B cell (primary cell): ENCODE measurements at regions not wholly inside any gene's neighbourhood (a gene's known extent, or its start where the extent isn't known, plus 50 kb on each side); places are given as distances from the start of the nearest gene placed in this dataset.
A peak's percentile ranks its signal among the peaks of the same experiment; 100 is the strongest.

Source experiments
- ATAC-seq: fragments of 200-7000 bp; cut with Tn5 transposase; one replicate; pipeline ENCODE4 v1.10.0; 2021; ENCODE audit warnings: low read depth, mild to moderate bottlenecking, moderate number of reproducible peaks, moderate library complexity
- CTCF ChIA-PET: fragments of 350-600 bp; sonication (Branson Sonifier 250); formaldehyde crosslinking; loops from one replicate; lab custom pipeline; 2021; ENCODE audit warnings: antibody characterized with exemption, inconsistent platforms; lab: Charles Lee
- POLR2A ChIA-PET: fragments of 350-600 bp; sonication (Branson Sonifier 250); formaldehyde crosslinking; loops from one replicate; lab custom pipeline; 2021; ENCODE audit warnings: antibody characterized with exemption; lab: Charles Lee
- DNase-seq: peaks from one replicate; pipeline ENCODE4 v3.0.0; 2013
- H2AFZ ChIP-seq: 2 replicates; pipeline ENCODE4 v1.6.1; 2012; ENCODE audit warnings: mild to moderate bottlenecking, low read depth, low read length; ENCODE audit not compliant: insufficient read depth, poor library complexity, severe bottlenecking
- H3K27ac ChIP-seq, 2 donors: 1 replicate in 1 of 2; 2 replicates in 1 of 2; pipeline ENCODE4 v1.5.1; 2012 to 2013; ENCODE audit warnings: low read length in 2 of 2, mild to moderate bottlenecking in 2 of 2, moderate library complexity in 1 of 2
- H3K27me3 ChIP-seq, 4 experiments: fragments of 200-600 bp in 1 of 4; sonication (generic) in 1 of 4; replicated peaks in 1 of 4; 1 replicate in 2 of 4; 2 replicates in 2 of 4; pipeline versions ENCODE4 v1.6.1 to v1.7.0; 2013 to 2016; ENCODE audit warnings: low read length in 3 of 4, mild to moderate bottlenecking in 2 of 4, mixed read lengths in 1 of 4, moderate library complexity in 1 of 4; ENCODE audit not compliant: insufficient read depth in 4 of 4, control insufficient read depth in 3 of 4; ENCODE audit errors: control extremely low read depth in 1 of 4
- H3K36me3 ChIP-seq, 2 experiments: replicated peaks in 1 of 2; 1 replicate in 1 of 2; 2 replicates in 1 of 2; pipeline versions ENCODE4 v1.6.1 to v1.7.1; 2013; ENCODE audit warnings: low read length in 1 of 2; ENCODE audit not compliant: insufficient read depth in 2 of 2, control insufficient read depth in 1 of 2; ENCODE audit errors: control extremely low read depth in 1 of 2, extremely low read depth in 1 of 2
- H3K4me1 ChIP-seq, 2 donors: fragments of 200-600 bp in 1 of 2; sonication (generic) in 1 of 2; 1 replicate in 1 of 2; 2 replicates in 1 of 2; pipeline versions ENCODE4 v1.5.1 to v1.6.1; 2013 to 2017; ENCODE audit warnings: low read length in 2 of 2; ENCODE audit not compliant: control insufficient read depth in 2 of 2, insufficient read depth in 2 of 2
- H3K4me2 ChIP-seq: replicated peaks from 2 replicates; pipeline ENCODE3; 2012; ENCODE audit warnings: mild to moderate bottlenecking, low read depth, low read length; ENCODE audit not compliant: poor library complexity, severe bottlenecking
- H3K4me3 ChIP-seq, 5 experiments: fragments of 200-600 bp in 1 of 5; sonication (generic) in 1 of 5; 1 replicate in 3 of 5; 2 replicates in 2 of 5; pipeline versions ENCODE4 v1.5.1 to v1.7.0; 2011 to 2016; ENCODE audit warnings: low read length in 4 of 5, mild to moderate bottlenecking in 4 of 5, low read depth in 2 of 5, control low read depth in 1 of 5, moderate library complexity in 1 of 5; ENCODE audit not compliant: insufficient read depth in 1 of 5; ENCODE audit errors: control extremely low read depth in 1 of 5, extremely low read depth in 1 of 5
- H3K79me2 ChIP-seq: fragments of 200-600 bp; sonication (generic); one replicate; pipeline ENCODE4 v1.6.0; 2016; ENCODE audit warnings: low read length; ENCODE audit not compliant: control insufficient read depth, insufficient read depth
- H3K9ac ChIP-seq: fragments of 200-600 bp; sonication (generic); 2 replicates; pipeline ENCODE4 v1.6.1; 2017; ENCODE audit warnings: mild to moderate bottlenecking, low read length, moderate library complexity
- H3K9me3 ChIP-seq, 3 donors: one replicate each; pipeline versions ENCODE4 v1.6.1 to v1.7.1; 2013; ENCODE audit warnings: low read length in 2 of 3; ENCODE audit not compliant: control insufficient read depth in 2 of 3, insufficient read depth in 1 of 3; ENCODE audit errors: control extremely low read depth in 1 of 3
- H4K20me1 ChIP-seq: 2 replicates; pipeline ENCODE4 v1.6.0; 2012; ENCODE audit warnings: mild to moderate bottlenecking, low read length; ENCODE audit not compliant: insufficient read depth, control insufficient read depth, poor library complexity, severe bottlenecking
- H3K27ac Mint-ChIP-seq: one replicate; pipeline ENCODE4 v1.8.0; 2021; ENCODE audit warnings: mixed read lengths
- H3K27me3 Mint-ChIP-seq: one replicate; pipeline ENCODE4 v1.8.0; 2021; ENCODE audit warnings: mixed read lengths
- H3K4me1 Mint-ChIP-seq: one replicate; pipeline ENCODE4 v1.8.0; 2021; ENCODE audit warnings: mixed read lengths
- H3K4me3 Mint-ChIP-seq: one replicate; pipeline ENCODE4 v1.8.0; 2021; ENCODE audit warnings: mixed read lengths
- H3K9me3 Mint-ChIP-seq: one replicate; pipeline ENCODE4 v1.8.0; 2022; ENCODE audit warnings: mixed read lengths; ENCODE audit not compliant: insufficient read depth
- EZH2 ChIP-seq: IDR thresholded peaks from 2 replicates; pipeline ENCODE4 v1.6.1; 2012; ENCODE audit warnings: borderline replicate concordance, low read depth, mild to moderate bottlenecking, moderate library complexity, low read length; ENCODE audit not compliant: insufficient read depth, poor library complexity, severe bottlenecking
- WGBS: methylation state at CpG from one replicate; pipeline ENCODE4 v1.1.5; 2013; ENCODE audit warnings: missing lambda C conversion rate; ENCODE audit not compliant: insufficient coverage; 5-methylcytosine and 5-hydroxymethylcytosine counted together
- intact Hi-C: fragments of 100-400 bp; cut with micrococcal nuclease; formaldehyde crosslinking; loops from one replicate; pipeline ENCODE4 v1.10.0; 2022
- TF ChIP-seq, protein P1 (sequence below): fragments of 200-600 bp; IDR thresholded peaks from one replicate; pipeline ENCODE4 v1.8.0; 2022; ENCODE audit warnings: antibody characterized with exemption, mild to moderate bottlenecking

DNA sequence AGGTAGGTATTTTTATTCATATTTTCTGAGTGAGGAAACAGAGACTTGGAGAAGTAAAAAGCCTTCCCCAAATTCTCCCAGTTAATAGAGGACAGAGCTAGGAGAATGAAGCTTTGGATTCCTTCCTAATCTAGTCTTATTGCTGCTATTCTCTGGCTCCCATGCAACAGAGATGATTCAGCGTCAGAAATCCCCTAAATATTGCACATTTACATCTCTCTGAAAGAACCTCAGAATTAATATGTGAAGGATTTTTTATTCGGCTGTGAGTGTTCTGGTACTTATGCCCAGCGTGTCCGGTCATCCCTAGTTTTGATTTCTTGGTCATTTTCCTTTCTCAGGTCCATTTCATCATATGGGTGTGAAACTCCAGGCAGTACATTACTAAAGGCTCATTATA lies 91.2 kb upstream of the SESTD1 start:
- H3K79me2 ChIP-seq: no peaks in the 10 kb centered on the region
- peaks cover 15 to 19% of the 10 kb centered on the region in 2 donors for H3K4me1 ChIP-seq
- H3K27me3 ChIP-seq: no peaks in the 10 kb centered on the region
- no peaks in the 10 kb centered on the region for H3K9me3 Mint-ChIP-seq
- ChIA-PET CTCF (no interaction called here), POLR2A (no interaction called here)
- H3K27ac ChIP-seq: no peak overlapping the region
- H3K36me3 ChIP-seq: no peaks in the 10 kb centered on the region
- H4K20me1 ChIP-seq: no peaks in the 10 kb centered on the region
- ATAC-seq (no peak), DNase-seq (no peak)
- H3K9ac ChIP-seq: no peak overlapping the region
- H3K4me2 ChIP-seq: no peak overlapping the region
- no peak overlapping the region for H3K4me3 ChIP-seq
- no peak overlapping the region for H3K27ac Mint-ChIP-seq
- peaks cover 22% of the 10 kb centered on the region for H3K4me1 Mint-ChIP-seq
- no peak overlapping the region for H2AFZ ChIP-seq
- intact Hi-C loops: no loop called here
- no peaks in the 10 kb centered on the region for H3K27me3 Mint-ChIP-seq
- peaks cover 0 to 3% (median 0%) of the 10 kb centered on the region in 3 donors for H3K9me3 ChIP-seq
- no peak overlapping the region for H3K4me3 Mint-ChIP-seq
- TF ChIP-seq EZH2: no peak
- TF ChIP-seq, protein P1, sequence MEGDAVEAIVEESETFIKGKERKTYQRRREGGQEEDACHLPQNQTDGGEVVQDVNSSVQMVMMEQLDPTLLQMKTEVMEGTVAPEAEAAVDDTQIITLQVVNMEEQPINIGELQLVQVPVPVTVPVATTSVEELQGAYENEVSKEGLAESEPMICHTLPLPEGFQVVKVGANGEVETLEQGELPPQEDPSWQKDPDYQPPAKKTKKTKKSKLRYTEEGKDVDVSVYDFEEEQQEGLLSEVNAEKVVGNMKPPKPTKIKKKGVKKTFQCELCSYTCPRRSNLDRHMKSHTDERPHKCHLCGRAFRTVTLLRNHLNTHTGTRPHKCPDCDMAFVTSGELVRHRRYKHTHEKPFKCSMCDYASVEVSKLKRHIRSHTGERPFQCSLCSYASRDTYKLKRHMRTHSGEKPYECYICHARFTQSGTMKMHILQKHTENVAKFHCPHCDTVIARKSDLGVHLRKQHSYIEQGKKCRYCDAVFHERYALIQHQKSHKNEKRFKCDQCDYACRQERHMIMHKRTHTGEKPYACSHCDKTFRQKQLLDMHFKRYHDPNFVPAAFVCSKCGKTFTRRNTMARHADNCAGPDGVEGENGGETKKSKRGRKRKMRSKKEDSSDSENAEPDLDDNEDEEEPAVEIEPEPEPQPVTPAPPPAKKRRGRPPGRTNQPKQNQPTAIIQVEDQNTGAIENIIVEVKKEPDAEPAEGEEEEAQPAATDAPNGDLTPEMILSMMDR: no peak
- WGBS: no CpG with 5 or more reads among the region's 4 CpGs

GRCh38 chr2:179354739-179355537 lies 90.3 kb upstream of the SESTD1 start:
- Histone ChIP-seq H3K36me3 (no peaks in the 10 kb centered on the region), H3K4me1 (peaks cover 22 to 28% of the 10 kb centered on the region in 2 donors), H3K27ac (no peak overlapping the region), H3K27me3 (no peaks in the 10 kb centered on the region), H3K4me2 (no peak overlapping the region), H4K20me1 (no peaks in the 10 kb centered on the region), H3K9me3 (peaks cover 0 to 3% (median 0%) of the 10 kb centered on the region in 3 donors), H3K79me2 (no peaks in the 10 kb centered on the region), H3K9ac (no peak overlapping the region), H2AFZ (no peak overlapping the region), H3K4me3 (no peak overlapping the region)
- intact Hi-C loops: no loop called here
- Mint-ChIP-seq H3K4me3 (no peak overlapping the region), H3K4me1 (peaks cover 30% of the 10 kb centered on the region), H3K9me3 (no peaks in the 10 kb centered on the region), H3K27ac (no peak overlapping the region), H3K27me3 (no peaks in the 10 kb centered on the region)
- ChIA-PET POLR2A (no interaction called here), CTCF (no interaction called here)
- DNase-seq: no peak
- ATAC-seq: no peak
- no CpG with 5 or more reads among the region's 1 CpG for WGBS
- TF ChIP-seq, protein P1: peak; percentile 38
- no peak for TF ChIP-seq EZH2
